DMS53 treated with DMSO at 0.1 percent for 48 hours (cell line): ENCODE measurements at regions not wholly inside any gene's neighbourhood (a gene's known extent, or its start where the extent isn't known, plus 50 kb on each side); places are given as distances from the start of the nearest gene placed in this dataset.
"Not testable (repeated sequence)": the region's sequence is repeated elsewhere in the genome, so short reads cannot be mapped to it uniquely, and the experiment has no call there.

Experiments
- DNase-seq: peaks from one replicate; lab custom pipeline; 2025; ENCODE audit not compliant: unreplicated experiment; lab: John Stamatoyannopoulos, UW

DNA sequence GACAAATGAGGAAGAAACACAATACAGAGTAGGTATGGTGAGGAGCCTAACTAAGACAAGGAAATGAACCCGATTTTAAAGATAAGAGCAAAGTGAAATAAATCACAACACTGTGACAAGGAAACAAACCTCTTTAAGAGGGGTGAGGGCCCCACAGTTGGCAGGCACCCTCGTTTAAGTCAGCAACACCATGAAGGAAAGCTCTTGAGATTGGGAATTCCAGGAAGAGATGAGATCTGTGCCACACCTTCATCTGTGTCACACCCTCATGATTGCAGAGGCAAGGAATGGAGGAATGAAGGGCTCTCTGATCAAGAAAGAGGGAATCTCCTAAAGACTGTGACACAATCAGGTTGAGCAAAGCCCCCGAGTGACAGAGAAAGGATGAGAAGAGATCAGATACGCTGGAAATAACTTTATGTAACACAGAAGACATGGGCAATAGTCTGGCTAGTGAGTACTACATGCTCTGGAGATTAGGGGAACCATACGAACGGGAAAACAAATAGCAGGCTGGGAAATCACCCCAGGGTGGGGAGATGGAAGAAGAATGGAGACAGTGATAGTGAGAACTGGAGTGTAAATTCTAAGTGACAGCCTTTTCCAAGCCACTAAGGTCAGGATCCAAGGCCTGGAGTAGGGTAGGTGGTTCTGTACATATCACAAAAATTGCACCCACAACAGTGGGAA is 51.7 kb upstream of the TERB2 start:
- DNase-seq: not testable (repeated sequence)
